ENCODE measurements at regions not wholly inside any gene's neighbourhood (a gene's known extent, or its start where the extent isn't known, plus 50 kb on each side); places are given as distances from the start of the nearest gene placed in this dataset.

- no peak overlapping the region for H2AK9ac ChIP-seq (replicated peaks; ENCODE audit: low read depth, low read length, poor library complexity)
- ATAC-seq (ENCODE audit: low read depth) (no peak), DNase-seq (no peak)
- intact Hi-C loops (cut with micrococcal nuclease) = no loop called here
- no peaks in the 10 kb centered on the region for H3K4me1 ChIP-seq (ENCODE audit: control insufficient read depth, insufficient read depth, low read length)
- H3K9me1 ChIP-seq (ENCODE audit: insufficient read depth, low read length) = no peaks in the 10 kb centered on the region
- BruUV-seq (replicated peaks) = no TSS peak
- no peak overlapping the region for H4K5ac ChIP-seq (ENCODE audit: low read depth, low read length)
- H2AFZ ChIP-seq (replicated peaks; ENCODE audit: low read length, poor library complexity) = no peak overlapping the region
- H2BK15ac ChIP-seq (ENCODE audit: low read depth, low read length) = no peak overlapping the region
- no peaks in the 10 kb centered on the region for H3K36me3 ChIP-seq (ENCODE audit: control insufficient read depth, insufficient read depth, low read length)
- H4K20me1 ChIP-seq (ENCODE audit: insufficient read depth, low read length) = no peaks in the 10 kb centered on the region
- H2BK120ac ChIP-seq (ENCODE audit: low read depth, low read length) = no peak overlapping the region
- no peak overlapping the region for H2BK5ac ChIP-seq (ENCODE audit: low read depth, low read length, poor library complexity, severe bottlenecking)
- H3K9ac ChIP-seq (ENCODE audit: low read depth, low read length) = no peak overlapping the region
- in situ Hi-C loops (cut with MboI; ENCODE audit: low sequenced_read_pairs) = no loop called here
- no peak overlapping the region for H2AK5ac ChIP-seq (ENCODE audit: low read depth, low read length)
- H3K79me1 ChIP-seq (ENCODE audit: low read depth in 1 of 2, low read length in 2 of 2) = no peaks in the 10 kb centered on the region
- no peak overlapping the region for H3K4me3 ChIP-seq (ENCODE audit: insufficient read depth, low read depth, low read length)
- no peak overlapping the region for H3K14ac ChIP-seq (replicated peaks; ENCODE audit: low read depth, low read length)
- H3K27me3 ChIP-seq (ENCODE audit: control insufficient read depth, insufficient read depth, low read length) = no peaks in the 10 kb centered on the region
- H2BK20ac ChIP-seq (ENCODE audit: low read depth, low read length) = no peak overlapping the region
- no peak overlapping the region for H4K8ac ChIP-seq (ENCODE audit: low read depth in 2 of 2, low read length in 2 of 2)
- H3K27ac ChIP-seq (ENCODE audit: insufficient read depth, low read length) = no peak overlapping the region
- H3K56ac ChIP-seq (ENCODE audit: extremely low read depth, insufficient read depth, low read length) = no peak overlapping the region
- H3K18ac ChIP-seq (ENCODE audit: low read depth, low read length) = no peak overlapping the region
- no peak for TF ChIP-seq CTCF (conservative IDR thresholded peaks at IDR 0.05; ENCODE audit: low read depth, low read length)
- TF ChIP-seq FOS (IDR thresholded peaks at IDR 0.05; ENCODE audit: low read depth, low read length) = no peak
- no peak for TF ChIP-seq CHD1 (IDR thresholded peaks at IDR 0.05; ENCODE audit: low read depth, low read length)
- no peak for TF ChIP-seq RFX5 (IDR thresholded peaks at IDR 0.05; ENCODE audit: low read depth, low read length)
- no peak for TF ChIP-seq ELK1 (IDR thresholded peaks at IDR 0.05; ENCODE audit: borderline replicate concordance, low read depth, low read length)
- TF ChIP-seq POLR2A (IDR thresholded peaks at IDR 0.05; ENCODE audit: low read depth, low read length) = no peak
- TF ChIP-seq CEBPB (IDR thresholded peaks at IDR 0.05; ENCODE audit: low read depth, low read length) = no peak
- TF ChIP-seq MAFK (IDR thresholded peaks at IDR 0.05; ENCODE audit: low read depth, low read length) = no peak
- TF ChIP-seq MXI1 (IDR thresholded peaks at IDR 0.05; ENCODE audit: borderline replicate concordance, low read depth, low read length) = no peak
- no peak for TF ChIP-seq RCOR1 (IDR thresholded peaks at IDR 0.05; ENCODE audit: insufficient replicate concordance, low read length)
- no peak for TF ChIP-seq MAZ (IDR thresholded peaks at IDR 0.05; ENCODE audit: borderline replicate concordance, low read depth, low read length)
- no peak for TF ChIP-seq RAD21 (IDR thresholded peaks at IDR 0.05; ENCODE audit: low read length)
- no peak for TF ChIP-seq NFE2L2 (IDR thresholded peaks at IDR 0.05; ENCODE audit: low read depth, low read length)
- no peak for TF ChIP-seq SMC3 (IDR thresholded peaks at IDR 0.05; ENCODE audit: low read depth, low read length)
- no peak for TF ChIP-seq USF2 (IDR thresholded peaks at IDR 0.05; ENCODE audit: low read depth, low read length)
- no peak for TF ChIP-seq BHLHE40 (IDR thresholded peaks at IDR 0.05; ENCODE audit: low read depth, low read length)
- no peak overlapping the region for H3K23ac ChIP-seq (ENCODE audit: low read depth, low read length)
- no peak overlapping the region for H4K91ac ChIP-seq (ENCODE audit: insufficient read depth, low read depth, low read length)
- no CpG with 5 or more reads among the region's 1 CpG for WGBS, 2 experiments (ENCODE audit: extremely low coverage in 2 of 2, insufficient read length in 1 of 2)
- POLR2A ChIA-PET (ENCODE audit: unreplicated experiment) = no interaction called here
- CTCF ChIA-PET = no interaction called here
- no peak overlapping the region for H3K4ac ChIP-seq (ENCODE audit: low read depth, low read length)
- H3K4me2 ChIP-seq (ENCODE audit: low read depth, low read length) = no peak overlapping the region
- peaks cover 9% of the 10 kb centered on the region; the same call in 1 of the 2 replicates for H3K9me3 ChIP-seq (ENCODE audit: control insufficient read depth, insufficient read depth, low read length)
- dilution Hi-C loops (cut with HindIII; ENCODE audit: low sequenced_read_pairs, unreplicated experiment) = no loop called here
Observed at GRCh38 chr12:102669056-102669455, 188.7 kb upstream of the IGF1 start.
